NT2/D1 (cell line): ENCODE measurements at regions not wholly inside any gene's neighbourhood (a gene's known extent, or its start where the extent isn't known, plus 50 kb on each side); places are given as distances from the start of the nearest gene placed in this dataset.

ENCODE experiments used
- SUZ12 ChIP-seq: IDR thresholded peaks from 2 replicates; pipeline ENCODE4 v1.6.1; 2011; ENCODE audit not compliant: insufficient read length, insufficient read depth; ENCODE audit errors: extremely low read depth
- YY1 ChIP-seq: IDR thresholded peaks from 2 replicates; pipeline ENCODE4 v1.6.1; 2011; ENCODE audit not compliant: insufficient read length, insufficient read depth
- ZNF274 ChIP-seq: IDR thresholded peaks from 2 replicates; pipeline ENCODE4 v1.6.1; 2011; ENCODE audit warnings: mild to moderate bottlenecking, low read depth, low read length

DNA sequence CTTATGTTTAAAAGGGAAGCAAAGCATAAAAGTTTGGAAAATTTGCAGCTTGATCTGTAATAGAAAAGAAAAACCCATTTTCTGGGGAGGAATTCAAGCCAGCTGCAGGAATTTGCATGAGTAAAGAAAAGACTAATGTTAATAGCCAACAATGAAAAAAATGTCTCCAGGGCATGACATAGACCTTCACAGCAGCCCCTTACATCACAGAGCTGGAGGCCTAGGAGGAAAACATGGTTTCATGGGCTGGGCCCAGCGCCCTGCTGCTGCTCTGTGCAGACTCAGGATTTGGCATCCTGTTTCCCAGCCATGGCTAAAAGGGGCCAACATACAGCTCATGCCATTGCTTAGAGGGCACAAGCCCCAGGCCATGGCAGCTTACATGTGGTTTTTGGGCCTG, 411.6 kb upstream of the MC4R start:
- TF ChIP-seq YY1 (no peak), ZNF274 (no peak), SUZ12 (no peak)
